Left ventricle myocardium inferior (tissue), 1 donor: ENCODE measurements at regions not wholly inside any gene's neighbourhood (a gene's known extent, or its start where the extent isn't known, plus 50 kb on each side); places are given as distances from the start of the nearest gene placed in this dataset.

Experiments used
- DNase-seq: peaks from one replicate; pipeline ENCODE4 v3.0.0-alpha.2; 2020
- H3K27ac ChIP-seq: fragments of 200-600 bp; replicated peaks from 2 replicates; pipeline ENCODE4 v1.8.0; 2021
- H3K27me3 ChIP-seq: fragments of 200-600 bp; 2 replicates; pipeline ENCODE4 v1.8.0; 2021; ENCODE audit warnings: low read depth
- H3K36me3 ChIP-seq: fragments of 200-600 bp; 2 replicates; pipeline ENCODE4 v1.8.0; 2021
- H3K4me1 ChIP-seq: fragments of 200-600 bp; 2 replicates; pipeline ENCODE4 v1.8.0; 2021
- H3K4me3 ChIP-seq: fragments of 200-600 bp; 2 replicates; pipeline ENCODE4 v1.8.0; 2021; ENCODE audit warnings: mild to moderate bottlenecking, moderate library complexity
- H3K9me3 ChIP-seq: fragments of 200-600 bp; replicated peaks from 2 replicates; pipeline ENCODE4 v1.8.0; 2021
- CTCF ChIP-seq: fragments of 200-600 bp; IDR thresholded peaks from 2 replicates; pipeline ENCODE4 v1.8.0; 2021; ENCODE audit warnings: antibody characterized with exemption, mild to moderate bottlenecking, borderline replicate concordance
- intact Hi-C: fragments of 100-400 bp; cut with micrococcal nuclease; formaldehyde crosslinking; loops from one replicate; pipeline ENCODE4 v1.11.0; 2022
- donor health status: DM: no; HTN: yes; CAD: no; lungs with severe emphysema.

DNA sequence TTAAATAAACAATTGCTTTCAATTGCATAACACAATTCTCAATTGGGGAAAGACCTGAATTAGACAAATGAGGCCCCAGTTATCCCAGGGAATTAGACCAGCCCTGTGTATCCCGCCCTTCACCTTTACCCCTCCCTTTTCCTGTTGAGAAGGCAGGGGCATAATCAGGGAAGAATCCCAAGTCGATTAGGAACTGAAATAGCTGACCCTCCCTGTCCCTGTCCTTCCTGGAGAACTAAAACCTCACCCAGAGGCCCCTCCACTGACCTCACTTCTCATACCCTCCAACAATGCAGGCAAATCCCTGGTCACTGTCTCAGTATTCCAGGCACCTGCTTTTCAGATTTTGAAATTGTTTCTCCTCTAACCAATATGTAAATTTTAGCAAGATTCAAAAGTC, 165.4 kb upstream of the CDH11 start:
- H3K27me3 ChIP-seq = no peaks in the 10 kb centered on the region
- no peaks in the 10 kb centered on the region for H3K9me3 ChIP-seq
- intact Hi-C loops = no loop called here
- no peak overlapping the region for H3K4me3 ChIP-seq
- TF ChIP-seq CTCF = no peak
- no peak for DNase-seq
- peaks cover 18% of the 10 kb centered on the region for H3K4me1 ChIP-seq
- no peak overlapping the region for H3K27ac ChIP-seq
- H3K36me3 ChIP-seq = no peaks in the 10 kb centered on the region

- intact Hi-C loops = no loop called here
- no peak for TF ChIP-seq CTCF
These were observed 163.5 kb upstream of the CDH11 start for GRCh38 chr16:65285128-65286048.

GRCh38 chr16:65284626-65285025, 162.8 kb upstream of the CDH11 start:
- intact Hi-C loops = no loop called here
- Histone ChIP-seq H3K27ac (no peak overlapping the region), H3K9me3 (no peaks in the 10 kb centered on the region), H3K27me3 (no peaks in the 10 kb centered on the region), H3K4me1 (peaks cover 18% of the 10 kb centered on the region), H3K36me3 (no peaks in the 10 kb centered on the region), H3K4me3 (no peak overlapping the region)
- DNase-seq = no peak
- no peak for TF ChIP-seq CTCF

More at GRCh38 chr16:65285128-65286048, 163.5 kb upstream of the CDH11 start:
- Histone ChIP-seq H3K4me3 (no peak overlapping the region), H3K36me3 (no peaks in the 10 kb centered on the region), H3K27me3 (no peaks in the 10 kb centered on the region), H3K4me1 (peaks cover 18% of the 10 kb centered on the region), H3K27ac (no peak overlapping the region), H3K9me3 (no peaks in the 10 kb centered on the region)
- DNase-seq = peak; percentile 32

DNA sequence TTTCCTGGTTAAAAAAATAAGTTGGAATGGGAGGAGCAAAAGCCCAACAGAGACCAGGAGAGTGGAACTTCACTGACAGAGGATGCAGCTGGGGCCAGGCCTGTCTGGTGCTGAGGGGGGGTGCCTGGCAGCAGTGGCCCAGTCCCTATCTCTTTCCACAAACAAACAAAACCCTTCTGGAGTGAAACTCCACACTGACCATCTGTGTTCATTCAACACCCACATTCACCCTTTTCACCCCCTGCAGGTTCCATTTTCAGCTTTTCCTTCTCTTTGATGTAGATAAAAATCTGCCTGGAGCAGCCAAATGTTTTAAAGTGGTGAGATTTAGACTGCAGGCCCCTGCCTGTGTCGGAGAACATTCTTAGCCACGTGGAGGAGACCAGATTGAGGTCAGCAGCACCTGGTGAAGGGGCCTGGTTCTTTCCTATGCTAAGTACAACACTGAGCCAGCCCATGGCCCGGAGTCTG, 161.4 kb upstream of the CDH11 start:
- intact Hi-C loops = no loop called here
- Histone ChIP-seq H3K4me1 (peaks cover 22% of the 10 kb centered on the region), H3K4me3 (no peak overlapping the region), H3K27ac (no peak overlapping the region), H3K36me3 (no peaks in the 10 kb centered on the region), H3K27me3 (no peaks in the 10 kb centered on the region), H3K9me3 (no peaks in the 10 kb centered on the region)
- DNase-seq = no peak
- TF ChIP-seq CTCF = no peak

GRCh38 chr16:65281586-65281985, 159.7 kb upstream of the CDH11 start:
- H3K9me3 ChIP-seq = no peaks in the 10 kb centered on the region
- intact Hi-C loops = no loop called here
- no peak for TF ChIP-seq CTCF
- no peaks in the 10 kb centered on the region for H3K27me3 ChIP-seq
- peaks cover 22% of the 10 kb centered on the region for H3K4me1 ChIP-seq
- no peaks in the 10 kb centered on the region for H3K36me3 ChIP-seq
- H3K4me3 ChIP-seq = no peak overlapping the region
- DNase-seq = no peak
- no peak overlapping the region for H3K27ac ChIP-seq
